Stimulated activated CD8-positive, alpha-beta memory T cell treated with anti-CD3 and anti-CD28 coated beads, Interleukin-7, amount 100 ng/mL, for 4 hours (primary cell): ENCODE measurements at regions not wholly inside any gene's neighbourhood (a gene's known extent, or its start where the extent isn't known, plus 50 kb on each side); places are given as distances from the start of the nearest gene placed in this dataset.
"Not testable (repeated sequence)": the region's sequence is repeated elsewhere in the genome, so short reads cannot be mapped to it uniquely, and the experiment has no call there.

Experiments
- DNase-seq, 2 donors: peaks; one replicate each; pipeline ENCODE4 v3.0.0-alpha.2; 2020; ENCODE audit warnings: low read depth in 2 of 2

DNA sequence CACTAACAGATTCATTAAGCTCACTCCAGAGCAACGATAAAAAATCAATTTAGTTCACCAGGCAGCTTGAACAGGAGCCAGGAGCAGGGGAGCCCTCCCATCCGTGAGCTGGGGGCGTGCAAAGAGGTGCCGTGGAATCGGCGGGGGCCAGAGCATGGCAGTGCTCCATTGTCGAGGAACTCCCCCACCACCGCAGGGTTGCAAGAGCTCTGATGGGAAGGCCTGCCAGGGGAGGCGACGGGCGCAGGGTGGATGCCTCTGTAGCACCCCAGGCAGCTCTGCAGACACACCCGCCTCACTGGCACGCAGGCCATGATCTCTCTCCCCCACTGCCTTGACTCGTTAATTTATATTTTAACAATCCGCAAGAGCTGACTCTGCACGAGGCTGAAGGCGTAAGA is 433.2 kb downstream of the MIAT start:
- no peak for DNase-seq

DNA sequence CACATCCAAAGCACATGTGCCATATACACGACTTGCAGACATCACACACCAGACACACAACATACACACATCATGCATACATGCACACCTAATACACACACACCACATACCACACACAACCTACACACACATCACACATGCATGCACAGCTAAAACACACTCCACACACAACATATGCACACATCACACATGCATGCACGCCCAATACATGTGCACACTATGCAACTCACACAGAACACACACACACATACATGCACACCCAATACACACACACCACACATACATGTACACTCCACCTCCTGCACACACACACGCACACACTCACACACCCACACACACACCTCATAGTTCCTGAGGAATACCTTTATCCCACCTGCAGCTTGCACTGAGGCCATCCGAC is 436.0 kb downstream of the MIAT start:
- no peak for DNase-seq

DNA sequence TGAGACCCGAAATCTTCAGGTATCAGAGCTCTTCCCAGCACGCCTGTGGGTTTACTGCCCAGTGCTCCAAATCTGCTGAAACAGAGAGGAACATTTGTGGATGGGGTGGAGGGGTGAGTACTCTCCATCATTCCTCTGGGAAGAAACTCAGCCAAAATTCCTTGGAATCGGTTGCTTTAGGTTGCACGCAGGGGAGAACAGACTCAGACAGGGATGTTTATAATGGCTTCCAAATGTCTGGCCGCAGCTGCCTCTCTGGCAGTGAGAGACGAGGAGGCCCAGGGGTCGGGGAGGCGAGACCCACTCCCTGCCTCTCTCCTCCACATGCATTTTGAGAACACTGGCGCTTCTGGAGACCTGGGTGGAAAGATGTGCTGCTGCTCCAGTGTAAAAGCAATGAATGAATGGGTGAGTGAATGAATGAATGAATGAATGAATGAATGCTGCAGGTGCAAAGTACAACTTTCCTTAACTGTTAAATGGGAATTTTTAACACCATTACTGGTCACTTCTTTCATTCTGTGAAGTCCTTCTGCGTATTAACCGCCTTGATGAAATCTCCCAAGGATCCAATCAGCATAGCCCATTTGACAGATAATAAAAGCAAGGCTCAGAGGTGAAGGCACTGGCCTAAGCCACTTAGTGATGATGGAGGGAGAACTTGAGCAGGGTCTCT is 437.4 kb downstream of the MIAT start:
- no peak for DNase-seq

DNA sequence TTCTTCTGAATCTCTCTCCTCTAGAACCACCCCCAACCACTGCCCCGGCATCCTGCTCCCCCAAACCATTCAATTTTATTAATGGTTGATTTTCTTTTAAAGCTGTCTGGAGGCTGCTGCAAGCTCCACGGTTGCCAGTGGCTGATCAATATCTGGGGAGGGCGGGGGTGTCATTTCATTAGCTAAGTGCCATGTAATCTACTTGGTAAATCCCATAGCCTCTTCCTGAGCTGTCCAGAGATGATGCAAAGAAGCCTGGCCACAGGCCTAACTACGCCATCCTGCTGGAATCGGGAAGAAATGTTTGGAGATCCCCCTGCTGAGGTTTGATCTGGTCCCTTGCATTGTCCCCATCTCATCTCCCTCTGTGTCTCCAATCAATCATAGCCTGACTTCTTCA is 440.1 kb downstream of the MIAT start:
- DNase-seq, result no peak

DNA sequence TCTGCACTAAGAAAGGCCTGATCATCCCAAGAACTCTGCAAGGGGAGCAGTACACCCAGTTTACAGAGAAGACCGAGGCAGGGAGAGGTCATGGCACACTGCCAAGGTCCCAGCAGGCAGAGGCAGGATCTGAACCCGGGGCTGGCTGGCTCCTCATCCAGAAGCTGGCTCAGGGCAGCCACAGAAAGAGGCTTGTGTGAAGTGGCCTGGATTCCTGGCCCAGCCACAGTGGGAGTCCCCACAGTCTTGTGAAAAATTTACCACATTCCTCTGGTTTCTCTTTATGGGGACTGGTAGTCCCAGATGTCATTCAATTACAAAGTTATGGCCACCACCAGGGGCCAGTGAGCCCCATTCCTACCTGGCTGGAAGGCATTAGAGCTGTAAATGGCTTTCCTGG is 440.5 kb downstream of the MIAT start:
- DNase-seq, result no peak

DNA sequence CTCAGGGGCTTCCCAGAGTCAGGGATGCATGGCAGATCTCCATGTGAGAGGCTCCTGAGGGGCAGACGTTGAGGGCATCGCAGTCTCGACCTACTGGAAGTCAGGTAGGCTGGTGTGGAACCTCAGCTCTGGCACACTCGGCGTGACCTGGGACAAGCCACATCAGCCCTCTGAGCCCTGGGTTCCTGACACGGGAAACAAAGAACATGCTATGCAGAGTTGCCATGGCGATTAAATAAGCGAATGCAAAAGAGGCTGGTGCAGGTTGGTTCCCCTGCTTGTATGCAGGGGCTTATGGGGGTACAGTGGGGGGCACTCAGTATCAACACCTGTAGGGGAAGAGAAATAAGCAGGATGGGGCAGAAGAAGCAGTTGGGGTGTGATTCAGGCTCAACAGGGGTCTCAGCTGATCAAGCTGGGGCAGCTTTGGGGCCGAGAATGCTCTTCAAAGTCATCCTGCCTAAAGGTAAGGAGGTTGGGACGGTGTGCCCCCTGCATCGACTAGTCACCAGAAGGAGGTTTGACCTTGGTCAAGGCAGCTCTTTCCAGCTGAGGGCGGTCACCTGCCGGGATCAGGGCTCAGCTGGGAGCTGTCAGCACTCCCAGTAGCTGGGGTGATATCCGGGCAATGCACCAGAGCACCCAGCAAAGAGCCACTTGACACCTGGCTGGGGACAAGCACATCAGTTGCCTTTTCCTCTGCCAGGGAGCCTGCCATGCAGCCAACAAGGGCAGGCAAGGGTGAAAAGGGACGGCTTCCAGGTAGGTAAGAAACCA is 442.7 kb downstream of the MIAT start:
- DNase-seq, result no peak

GRCh38 chr22:27100789-27101188 is 443.4 kb downstream of the MIAT start:
- no peak for DNase-seq

- DNase-seq, result no peak
Observed at GRCh38 chr22:27101288-27101687, 443.9 kb downstream of the MIAT start.

- DNase-seq, result no peak
Observed at GRCh38 chr22:27104449-27104848, 447.1 kb downstream of the MIAT start.

- DNase-seq, result no peak
Observed at GRCh38 chr22:27105142-27106025, 448.0 kb downstream of the MIAT start.

DNA sequence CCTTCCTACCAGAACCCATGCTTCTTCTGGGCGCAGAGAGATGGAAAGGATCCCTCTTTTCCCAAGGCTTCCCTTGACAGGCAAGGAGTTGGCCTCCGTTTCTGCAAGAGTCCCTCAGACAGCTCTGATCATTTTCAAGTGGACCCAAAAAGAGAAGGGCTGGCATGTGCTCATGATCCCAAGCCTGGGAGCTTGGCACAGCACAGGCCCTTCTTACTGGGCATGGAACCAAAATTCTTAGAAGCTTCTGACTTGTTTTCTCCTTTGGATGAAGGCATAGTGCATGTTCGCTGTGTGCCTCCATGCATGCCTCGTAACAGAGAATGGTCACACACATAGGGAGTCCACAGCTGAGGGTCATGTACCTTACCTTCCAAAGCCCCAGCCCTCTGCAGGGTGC is 449.6 kb downstream of the MIAT start:
- DNase-seq, result no peak

GRCh38 chr22:27107386-27107785 is 450.0 kb downstream of the MIAT start:
- no peak for DNase-seq

DNA sequence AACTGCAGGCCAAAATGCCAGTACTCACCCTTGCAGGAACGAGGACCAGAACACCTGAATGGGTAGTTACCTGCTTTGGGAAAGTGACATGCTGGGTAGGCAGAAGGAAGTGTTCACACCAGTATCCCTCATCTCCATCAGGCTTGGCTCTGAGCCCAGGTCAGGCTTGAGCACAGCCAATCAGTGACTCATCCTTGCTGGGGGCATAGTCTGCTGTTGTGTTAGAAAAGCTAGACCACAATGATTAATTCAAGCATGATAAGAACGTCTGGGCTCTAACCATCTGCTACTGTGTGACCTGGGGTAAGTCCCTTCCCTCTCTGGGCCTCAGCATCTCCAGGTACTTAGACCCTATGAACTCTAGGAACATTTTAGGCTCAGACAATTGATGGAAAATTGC is 450.4 kb downstream of the MIAT start:
- DNase-seq, result no peak

GRCh38 chr22:27108425-27109114 is 451.2 kb downstream of the MIAT start:
- no peak for DNase-seq

GRCh38 chr22:27109406-27109805 is 452.0 kb downstream of the MIAT start:
- DNase-seq, result not testable (repeated sequence)

GRCh38 chr22:27110665-27111451 is 453.5 kb downstream of the MIAT start:
- no peak for DNase-seq

DNA sequence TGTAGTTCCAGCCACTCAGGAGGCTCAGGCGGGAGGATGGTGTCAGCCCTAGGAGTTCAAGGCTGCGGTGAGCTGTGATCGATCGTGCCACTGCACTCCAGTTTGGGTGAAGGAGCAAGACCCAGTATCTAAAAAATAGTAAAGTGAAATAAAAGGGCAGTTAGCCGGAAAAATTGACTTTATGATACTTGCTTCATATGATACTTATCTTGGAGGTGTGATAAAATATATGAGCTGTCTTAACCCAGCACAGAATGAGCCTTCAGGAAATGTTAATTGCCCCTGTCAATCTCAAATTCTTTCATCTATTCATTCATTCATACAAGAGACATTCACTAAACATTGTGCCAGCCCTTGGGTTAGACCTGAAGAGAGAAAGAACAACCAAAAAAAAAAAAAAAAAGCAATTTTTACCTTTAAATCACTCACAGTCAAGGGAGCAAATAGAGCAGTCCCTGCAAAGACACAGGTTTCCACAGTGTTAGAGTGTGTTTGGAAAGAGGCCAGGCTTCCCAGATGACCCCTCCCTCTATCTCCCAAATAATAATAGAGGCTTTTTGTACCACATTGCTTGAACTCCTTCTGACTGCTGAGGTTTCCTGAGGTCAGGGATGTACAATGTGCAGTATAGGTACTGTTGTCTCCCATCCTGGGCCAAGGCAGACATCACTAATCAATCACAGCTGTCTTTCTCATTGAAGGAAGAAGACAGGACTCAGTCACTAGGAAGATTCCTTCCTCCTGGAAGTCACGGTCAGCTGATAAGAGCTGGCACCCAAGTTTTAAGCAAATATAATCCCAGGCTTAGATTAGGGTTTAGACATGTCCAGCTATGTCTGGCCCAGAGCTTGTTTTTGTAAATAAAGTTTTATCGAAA is 454.6 kb downstream of the MIAT start:
- DNase-seq, result no peak

GRCh38 chr22:27113211-27113635 is 455.8 kb downstream of the MIAT start:
- no peak for DNase-seq

- no peak for DNase-seq
Observed at GRCh38 chr22:27113641-27114040, 456.3 kb downstream of the MIAT start.

- no peak for DNase-seq
Observed at GRCh38 chr22:27114186-27114585, 456.8 kb downstream of the MIAT start.
